Right lobe of liver (tissue), 4 donors: ENCODE measurements at regions not wholly inside any gene's neighbourhood (a gene's known extent, or its start where the extent isn't known, plus 50 kb on each side); places are given as distances from the start of the nearest gene placed in this dataset.

Experiments used
- CTCF ChIP-seq, 4 donors: fragments of 200-600 bp in 3 of 4; fragments of 450-650 bp in 1 of 4; IDR thresholded peaks; one replicate each; pipeline versions ENCODE4 v1.5.1 to v1.8.0; 2016 to 2022; ENCODE audit warnings: antibody characterized with exemption in 4 of 4, mild to moderate bottlenecking in 2 of 4
- POLR2A ChIP-seq: fragments of 450-650 bp; IDR thresholded peaks from one replicate; pipeline ENCODE4 v1.6.1; 2017; ENCODE audit warnings: antibody characterized with exemption, mild to moderate bottlenecking
- donor health status: DM: no; HTN: no; CAD: no.
- donor health status: DM: no; HTN: no; CAD: no.
- donor health status: DM: no; HTN: yes; CAD: no.

DNA sequence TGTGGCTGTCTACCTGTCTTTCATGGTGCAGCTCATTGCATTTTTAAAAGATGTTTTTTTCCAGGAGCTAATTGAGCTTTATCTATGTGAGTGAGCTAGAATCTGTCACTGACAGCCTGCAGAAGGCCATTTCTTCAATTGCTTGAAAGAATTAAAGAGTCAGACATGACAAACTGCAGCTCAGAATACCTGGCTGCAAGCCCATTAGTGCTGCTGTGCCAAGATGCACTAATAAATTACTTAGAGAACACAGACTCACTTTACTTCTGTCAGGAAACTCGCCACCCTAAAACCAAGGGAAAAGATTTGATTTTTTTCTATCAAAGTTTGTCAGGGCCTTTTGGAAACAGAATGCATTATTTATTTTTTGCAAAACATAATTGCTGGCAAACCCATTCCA lies 368.3 kb downstream of the CAAP1 start:
- TF ChIP-seq CTCF (IDR thresholded peaks at IDR 0.05) (no peak), POLR2A (no peak)
